Aorta (tissue), 5 donors: ENCODE measurements at regions not wholly inside any gene's neighbourhood (a gene's known extent, or its start where the extent isn't known, plus 50 kb on each side); places are given as distances from the start of the nearest gene placed in this dataset.
"Not testable (repeated sequence)": the region's sequence is repeated elsewhere in the genome, so short reads cannot be mapped to it uniquely, and the experiment has no call there.

Experiments
- ATAC-seq: fragments of 200-7000 bp; cut with Tn5 transposase; one replicate; pipeline ENCODE4 v1.9.1; 2022; ENCODE audit warnings: moderate library complexity; ENCODE audit not compliant: low FRiP score
- DNase-seq, 2 donors: peaks; one replicate each; pipeline ENCODE4 v3.0.0-alpha.2; 2020
- H3K27ac ChIP-seq, 2 donors: one replicate each; pipeline ENCODE4 v1.5.1; 2013; ENCODE audit warnings: low read length in 2 of 2, mild to moderate bottlenecking in 2 of 2, moderate library complexity in 2 of 2, control low read depth in 1 of 2, inconsistent platforms in 1 of 2, low read depth in 1 of 2
- H3K27me3 ChIP-seq, 2 donors: one replicate each; pipeline ENCODE4 v1.6.1; 2013; ENCODE audit warnings: control low read depth in 1 of 2, low read length in 1 of 2, mild to moderate bottlenecking in 1 of 2, moderate library complexity in 1 of 2; ENCODE audit not compliant: insufficient read depth in 2 of 2, control insufficient read depth in 1 of 2
- H3K36me3 ChIP-seq, 2 donors: one replicate each; pipeline ENCODE4 v1.6.1; 2013; ENCODE audit warnings: control low read depth in 1 of 2, low read length in 1 of 2, mild to moderate bottlenecking in 1 of 2; ENCODE audit not compliant: insufficient read depth in 2 of 2, control insufficient read depth in 1 of 2
- H3K4me1 ChIP-seq, 2 donors: one replicate each; pipeline ENCODE4 v1.6.1; 2013; ENCODE audit warnings: low read length in 2 of 2, control low read depth in 1 of 2, mild to moderate bottlenecking in 1 of 2, moderate library complexity in 1 of 2; ENCODE audit not compliant: insufficient read depth in 2 of 2, control insufficient read depth in 1 of 2
- H3K4me3 ChIP-seq, 2 donors: one replicate each; pipeline ENCODE4 v1.5.1; 2013; ENCODE audit warnings: low read length in 2 of 2, control low read depth in 1 of 2, mild to moderate bottlenecking in 1 of 2
- H3K9me3 ChIP-seq: one replicate; pipeline ENCODE4 v1.6.1; 2013; ENCODE audit warnings: mild to moderate bottlenecking, low read length; ENCODE audit not compliant: control insufficient read depth
- WGBS, 2 donors: extraction: QIAGEN DNeasy Blood & Tissue Kit; methylation state at CpG; one replicate each; pipeline ENCODE4 v1.1.7; 2013; 5-methylcytosine and 5-hydroxymethylcytosine counted together
- intact Hi-C, 2 donors: fragments of 100-400 bp; cut with DNase I; formaldehyde crosslinking; loops; one replicate each; pipeline versions ENCODE4 v1.14.2 to v1.15.0; 2022
- donor health status: healthy with polysubstance abuse.
- donor health status: Bipolar disorder and iron deficiency.
- donor health status: DM: no; HTN: no; CAD: no.
- donor health status: DM: no; HTN: no; CAD: no.
- donor health status: DM: yes; HTN: yes; CAD: no.

GRCh38 chr11:126130781-126131180 is 68.1 kb upstream of the CDON start:
- H3K4me3 ChIP-seq, H3K27me3 ChIP-seq, H3K36me3 ChIP-seq, H3K27ac ChIP-seq, H3K9me3 ChIP-seq, H3K4me1 ChIP-seq, intact Hi-C loops, ATAC-seq: not testable (repeated sequence)
- WGBS, 2 donors = 97 to 98% methylated on average over 11 of the region's 11 CpGs
- DNase-seq = peak in 1 of 2 donors; percentile 43

- WGBS, 2 donors = 92 to 94% methylated on average over 13 of the region's 13 CpGs
- Histone ChIP-seq H3K36me3 (no peaks in the 10 kb centered on the region), H3K27me3 (no peaks in the 10 kb centered on the region), H3K4me1 (no peaks in the 10 kb centered on the region), H3K27ac (no peak overlapping the region), H3K4me3 (no peak overlapping the region), H3K9me3 (no peaks in the 10 kb centered on the region)
- no peak for ATAC-seq
- peak in 1 of 2 donors; percentile 71 for DNase-seq
- intact Hi-C loops = no loop called here
These were observed 67.3 kb upstream of the CDON start for GRCh38 chr11:126129727-126130671.

- no peak for ATAC-seq
- Histone ChIP-seq H3K4me1 (no peaks in the 10 kb centered on the region), H3K27ac (no peak overlapping the region), H3K4me3 (no peak overlapping the region), H3K27me3 (no peaks in the 10 kb centered on the region), H3K9me3 (no peaks in the 10 kb centered on the region), H3K36me3 (no peaks in the 10 kb centered on the region)
- DNase-seq = peak in 1 of 2 donors; percentile 43
- intact Hi-C loops = no loop called here
- 19 to 21% methylated on average over 6 of the region's 6 CpGs for WGBS, 2 donors
These were observed 65.2 kb upstream of the CDON start for GRCh38 chr11:126127898-126128297.

GRCh38 chr11:126127284-126127845 is 64.7 kb upstream of the CDON start:
- no peak overlapping the region for H3K27ac ChIP-seq
- H3K9me3 ChIP-seq = no peaks in the 10 kb centered on the region
- intact Hi-C loops = no loop called here
- H3K4me3 ChIP-seq = no peak overlapping the region
- peak in 1 of 2 donors; percentile 45 for DNase-seq
- no peaks in the 10 kb centered on the region for H3K36me3 ChIP-seq
- ATAC-seq = no peak
- no peaks in the 10 kb centered on the region for H3K4me1 ChIP-seq
- 87 to 90% methylated on average over 7 of the region's 7 CpGs for WGBS, 2 donors
- H3K27me3 ChIP-seq = no peaks in the 10 kb centered on the region

- Histone ChIP-seq H3K9me3 (no peaks in the 10 kb centered on the region), H3K36me3 (no peaks in the 10 kb centered on the region), H3K27me3 (no peaks in the 10 kb centered on the region), H3K4me1 (no peaks in the 10 kb centered on the region), H3K4me3 (no peak overlapping the region), H3K27ac (no peak overlapping the region)
- DNase-seq (peak in 1 of 2 donors; percentile 44), ATAC-seq (no peak)
- intact Hi-C loops = no loop called here
- WGBS, 2 donors = 81 to 86% methylated on average over 5 of the region's 5 CpGs
These were observed 61.6 kb upstream of the CDON start for GRCh38 chr11:126124231-126124661.

- no peak for ATAC-seq
- H3K36me3 ChIP-seq = no peaks in the 10 kb centered on the region
- DNase-seq = no peak
- WGBS, 2 donors = 51 to 53% methylated on average over 2 of the region's 2 CpGs
- H3K27ac ChIP-seq = no peak overlapping the region
- no peaks in the 10 kb centered on the region for H3K27me3 ChIP-seq
- H3K9me3 ChIP-seq = no peaks in the 10 kb centered on the region
- no peaks in the 10 kb centered on the region for H3K4me1 ChIP-seq
- no peak overlapping the region for H3K4me3 ChIP-seq
- intact Hi-C loops = no loop called here
These were observed 61.0 kb upstream of the CDON start for GRCh38 chr11:126123686-126124085.

- intact Hi-C loops = loop anchor here in 1 of 2 donors (1.0 kb wide), 1 partner anchor 25 kb away; no protein-coding TSS in a partner anchor
- no peaks in the 10 kb centered on the region for H3K9me3 ChIP-seq
- H3K27ac ChIP-seq = no peak overlapping the region
- no peaks in the 10 kb centered on the region for H3K27me3 ChIP-seq
- 88 to 91% methylated on average over 3 of the region's 3 CpGs for WGBS, 2 donors
- H3K36me3 ChIP-seq = no peaks in the 10 kb centered on the region
- no peaks in the 10 kb centered on the region for H3K4me1 ChIP-seq
- ATAC-seq (peak; percentile 63), DNase-seq (peak in 1 of 2 donors; percentile 7)
- H3K4me3 ChIP-seq = no peak overlapping the region
These were observed 60.2 kb upstream of the CDON start for GRCh38 chr11:126122863-126123262.

- no peak for ATAC-seq
- Histone ChIP-seq H3K27ac (no peak overlapping the region), H3K27me3 (no peaks in the 10 kb centered on the region), H3K4me1 (no peaks in the 10 kb centered on the region), H3K9me3 (no peaks in the 10 kb centered on the region), H3K36me3 (no peaks in the 10 kb centered on the region), H3K4me3 (no peak overlapping the region)
- DNase-seq = peak in 1 of 2 donors; percentile 5
- intact Hi-C loops = no loop called here
- 77 to 92% methylated on average over 1 of the region's 1 CpG for WGBS, 2 donors
These were observed 58.6 kb upstream of the CDON start for GRCh38 chr11:126121296-126121695.
